ENCODE measurements at regions not wholly inside any gene's neighbourhood (a gene's known extent, or its start where the extent isn't known, plus 50 kb on each side); places are given as distances from the start of the nearest gene placed in this dataset.

DNA sequence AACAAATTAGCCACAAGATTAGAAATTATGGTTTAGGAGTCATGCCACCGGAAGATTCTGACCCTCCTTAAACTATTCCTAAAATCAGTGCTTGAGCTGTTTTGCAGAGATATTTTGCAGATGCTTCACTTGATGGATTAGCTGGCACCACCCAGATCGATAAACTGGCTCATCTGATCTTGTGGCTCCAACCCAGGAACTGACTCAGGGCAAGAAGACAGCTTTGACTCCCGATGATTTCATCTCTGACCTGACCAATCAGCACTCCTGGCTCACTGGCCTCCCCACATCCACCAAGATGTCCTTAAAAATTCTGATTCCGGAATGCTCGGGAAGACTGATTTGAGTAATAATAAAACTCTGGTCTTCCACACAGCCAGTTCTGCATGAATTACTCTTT, 221.6 kb downstream of the RHOU start:
- TF ChIP-seq, protein P1, sequence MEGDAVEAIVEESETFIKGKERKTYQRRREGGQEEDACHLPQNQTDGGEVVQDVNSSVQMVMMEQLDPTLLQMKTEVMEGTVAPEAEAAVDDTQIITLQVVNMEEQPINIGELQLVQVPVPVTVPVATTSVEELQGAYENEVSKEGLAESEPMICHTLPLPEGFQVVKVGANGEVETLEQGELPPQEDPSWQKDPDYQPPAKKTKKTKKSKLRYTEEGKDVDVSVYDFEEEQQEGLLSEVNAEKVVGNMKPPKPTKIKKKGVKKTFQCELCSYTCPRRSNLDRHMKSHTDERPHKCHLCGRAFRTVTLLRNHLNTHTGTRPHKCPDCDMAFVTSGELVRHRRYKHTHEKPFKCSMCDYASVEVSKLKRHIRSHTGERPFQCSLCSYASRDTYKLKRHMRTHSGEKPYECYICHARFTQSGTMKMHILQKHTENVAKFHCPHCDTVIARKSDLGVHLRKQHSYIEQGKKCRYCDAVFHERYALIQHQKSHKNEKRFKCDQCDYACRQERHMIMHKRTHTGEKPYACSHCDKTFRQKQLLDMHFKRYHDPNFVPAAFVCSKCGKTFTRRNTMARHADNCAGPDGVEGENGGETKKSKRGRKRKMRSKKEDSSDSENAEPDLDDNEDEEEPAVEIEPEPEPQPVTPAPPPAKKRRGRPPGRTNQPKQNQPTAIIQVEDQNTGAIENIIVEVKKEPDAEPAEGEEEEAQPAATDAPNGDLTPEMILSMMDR (conservative IDR thresholded peaks at IDR 0.05) = no peak
- no peak for TF ChIP-seq EZH2 (IDR thresholded peaks at IDR 0.05; ENCODE audit: low read depth)

All from PC-9 (cell line).